ENCODE measurements at regions not wholly inside any gene's neighbourhood (a gene's known extent, or its start where the extent isn't known, plus 50 kb on each side); places are given as distances from the start of the nearest gene placed in this dataset.

DNA sequence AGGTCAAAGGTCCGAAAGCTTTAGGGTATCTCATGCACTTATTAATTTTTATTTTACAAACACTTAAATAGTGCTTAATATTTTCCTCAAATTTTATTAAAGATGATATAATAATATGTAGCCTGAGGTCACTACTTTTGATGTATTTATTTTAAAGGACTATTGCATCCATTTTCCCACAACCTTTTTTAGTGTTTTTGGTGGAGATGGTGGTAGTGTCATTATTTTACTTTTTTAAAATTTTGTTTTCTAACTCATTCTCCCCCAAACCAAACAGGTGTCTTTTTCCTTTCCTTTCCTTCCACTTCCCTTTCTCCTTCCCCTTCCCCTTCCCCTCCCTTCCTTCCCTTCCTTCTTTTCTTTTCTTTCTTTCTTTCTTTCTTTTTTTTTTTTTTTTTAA is 328.6 kb downstream of the CYLC2 start:
- TF ChIP-seq EZH2 (IDR thresholded peaks at IDR 0.05; ENCODE audit: low read depth) = no peak
- TF ChIP-seq, protein P1, sequence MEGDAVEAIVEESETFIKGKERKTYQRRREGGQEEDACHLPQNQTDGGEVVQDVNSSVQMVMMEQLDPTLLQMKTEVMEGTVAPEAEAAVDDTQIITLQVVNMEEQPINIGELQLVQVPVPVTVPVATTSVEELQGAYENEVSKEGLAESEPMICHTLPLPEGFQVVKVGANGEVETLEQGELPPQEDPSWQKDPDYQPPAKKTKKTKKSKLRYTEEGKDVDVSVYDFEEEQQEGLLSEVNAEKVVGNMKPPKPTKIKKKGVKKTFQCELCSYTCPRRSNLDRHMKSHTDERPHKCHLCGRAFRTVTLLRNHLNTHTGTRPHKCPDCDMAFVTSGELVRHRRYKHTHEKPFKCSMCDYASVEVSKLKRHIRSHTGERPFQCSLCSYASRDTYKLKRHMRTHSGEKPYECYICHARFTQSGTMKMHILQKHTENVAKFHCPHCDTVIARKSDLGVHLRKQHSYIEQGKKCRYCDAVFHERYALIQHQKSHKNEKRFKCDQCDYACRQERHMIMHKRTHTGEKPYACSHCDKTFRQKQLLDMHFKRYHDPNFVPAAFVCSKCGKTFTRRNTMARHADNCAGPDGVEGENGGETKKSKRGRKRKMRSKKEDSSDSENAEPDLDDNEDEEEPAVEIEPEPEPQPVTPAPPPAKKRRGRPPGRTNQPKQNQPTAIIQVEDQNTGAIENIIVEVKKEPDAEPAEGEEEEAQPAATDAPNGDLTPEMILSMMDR (conservative IDR thresholded peaks at IDR 0.05) = no peak

Data from PC-9 (cell line).